HL-60 (cell line): ENCODE measurements at regions not wholly inside any gene's neighbourhood (a gene's known extent, or its start where the extent isn't known, plus 50 kb on each side); places are given as distances from the start of the nearest gene placed in this dataset.

ENCODE experiments used
- DNase-seq, 2 experiments: peaks; one replicate each; pipeline ENCODE4 v3.0.0-alpha.2; 2010 to 2020; ENCODE audit warnings: low read depth in 1 of 2, low spot score in 1 of 2
- H3K27ac ChIP-seq: fragments of 250-450 bp; sonication (Bioruptor Pico); replicated peaks from 2 replicates; pipeline ENCODE4 v1.5.1; 2020; ENCODE audit warnings: mild to moderate bottlenecking, moderate library complexity
- H3K27me3 ChIP-seq: fragments of 250-450 bp; sonication (Bioruptor Pico); 2 replicates; pipeline ENCODE4 v1.5.1; 2021; ENCODE audit warnings: mild to moderate bottlenecking, moderate library complexity; ENCODE audit not compliant: insufficient read depth, poor library complexity, severe bottlenecking
- H3K4me3 ChIP-seq: replicated peaks from 2 replicates; pipeline ENCODE4 v1.5.1; 2011; ENCODE audit warnings: mild to moderate bottlenecking, control low read depth, low read length; ENCODE audit not compliant: insufficient read depth
- CTCF ChIP-seq: IDR thresholded peaks from one replicate; pipeline ENCODE4 v1.5.1; 2011; ENCODE audit warnings: low read length, control low read depth, inconsistent platforms; ENCODE audit not compliant: insufficient read depth
- GABPA ChIP-seq: IDR thresholded peaks from 2 replicates; pipeline ENCODE4 v1.6.1; 2012; ENCODE audit warnings: low read depth
- POLR2AphosphoS5 ChIP-seq: IDR thresholded peaks from 2 replicates; pipeline ENCODE4 v1.6.1; 2012; ENCODE audit warnings: low read depth
- REST ChIP-seq: IDR thresholded peaks from 2 replicates; pipeline ENCODE4 v1.6.1; 2012; ENCODE audit warnings: low read depth; ENCODE audit not compliant: insufficient replicate concordance
- SPI1 ChIP-seq: IDR thresholded peaks from 2 replicates; pipeline ENCODE4 v1.6.1; 2012; ENCODE audit warnings: low read depth, mild to moderate bottlenecking, borderline replicate concordance

GRCh38 chr3:194042927-194043326 is 93.0 kb upstream of the HES1 start:
- H3K27me3 ChIP-seq, result no peaks in the 10 kb centered on the region
- no peak for TF ChIP-seq POLR2AphosphoS5
- no peak for TF ChIP-seq CTCF
- no peak for TF ChIP-seq SPI1
- TF ChIP-seq GABPA, result no peak
- TF ChIP-seq REST, result no peak
- H3K27ac ChIP-seq, result no peak overlapping the region
- DNase-seq, result no peak
- no peak overlapping the region for H3K4me3 ChIP-seq

GRCh38 chr3:194043516-194043915 is 92.4 kb upstream of the HES1 start:
- Histone ChIP-seq H3K27me3 (no peaks in the 10 kb centered on the region), H3K27ac (no peak overlapping the region), H3K4me3 (no peak overlapping the region)
- no peak for DNase-seq
- TF ChIP-seq SPI1, result no peak
- TF ChIP-seq GABPA, result no peak
- TF ChIP-seq REST, result no peak
- no peak for TF ChIP-seq POLR2AphosphoS5
- TF ChIP-seq CTCF, result no peak

GRCh38 chr3:194045289-194045688 is 90.7 kb upstream of the HES1 start:
- Histone ChIP-seq H3K27me3 (no peaks in the 10 kb centered on the region), H3K27ac (no peak overlapping the region), H3K4me3 (no peak overlapping the region)
- no peak for DNase-seq
- TF ChIP-seq REST (no peak), POLR2AphosphoS5 (no peak), SPI1 (no peak), CTCF (no peak), GABPA (no peak)
